ENCODE measurements at regions not wholly inside any gene's neighbourhood (a gene's known extent, or its start where the extent isn't known, plus 50 kb on each side); places are given as distances from the start of the nearest gene placed in this dataset. TPM values are rescaled to one million over a fixed set of nuclear protein-coding genes. Genes with fewer than 3 reads are reported as not detected.

Small RNA genes lying in the stretch of these regions (small RNA-seq; reads per million reads assigned to genes)
- not detected for gene AC073916.1

Measured in frontal cortex (tissue), 1 donor.